ENCODE measurements at regions not wholly inside any gene's neighbourhood (a gene's known extent, or its start where the extent isn't known, plus 50 kb on each side); places are given as distances from the start of the nearest gene placed in this dataset.

DNA sequence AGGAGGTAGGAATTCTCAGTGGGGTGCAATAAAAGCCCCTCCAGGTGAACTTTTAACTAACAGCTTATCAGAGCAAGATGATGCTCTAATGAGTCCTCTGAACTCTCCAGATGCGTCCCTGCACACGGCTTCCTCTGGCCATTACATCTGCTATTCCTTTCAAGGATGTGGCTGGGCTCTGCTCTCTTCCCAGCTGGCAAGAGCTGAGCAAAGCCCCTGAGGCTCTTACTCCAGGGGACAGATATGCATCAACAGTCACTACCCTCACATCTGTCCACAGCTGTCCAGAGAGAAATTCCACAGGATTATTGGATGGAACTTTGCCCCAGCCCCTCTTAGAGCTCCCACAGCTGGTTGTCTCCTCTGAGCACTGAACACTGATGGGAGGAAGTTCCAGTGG, 267.8 kb downstream of the C1orf94 start:
- TF ChIP-seq, protein P1, sequence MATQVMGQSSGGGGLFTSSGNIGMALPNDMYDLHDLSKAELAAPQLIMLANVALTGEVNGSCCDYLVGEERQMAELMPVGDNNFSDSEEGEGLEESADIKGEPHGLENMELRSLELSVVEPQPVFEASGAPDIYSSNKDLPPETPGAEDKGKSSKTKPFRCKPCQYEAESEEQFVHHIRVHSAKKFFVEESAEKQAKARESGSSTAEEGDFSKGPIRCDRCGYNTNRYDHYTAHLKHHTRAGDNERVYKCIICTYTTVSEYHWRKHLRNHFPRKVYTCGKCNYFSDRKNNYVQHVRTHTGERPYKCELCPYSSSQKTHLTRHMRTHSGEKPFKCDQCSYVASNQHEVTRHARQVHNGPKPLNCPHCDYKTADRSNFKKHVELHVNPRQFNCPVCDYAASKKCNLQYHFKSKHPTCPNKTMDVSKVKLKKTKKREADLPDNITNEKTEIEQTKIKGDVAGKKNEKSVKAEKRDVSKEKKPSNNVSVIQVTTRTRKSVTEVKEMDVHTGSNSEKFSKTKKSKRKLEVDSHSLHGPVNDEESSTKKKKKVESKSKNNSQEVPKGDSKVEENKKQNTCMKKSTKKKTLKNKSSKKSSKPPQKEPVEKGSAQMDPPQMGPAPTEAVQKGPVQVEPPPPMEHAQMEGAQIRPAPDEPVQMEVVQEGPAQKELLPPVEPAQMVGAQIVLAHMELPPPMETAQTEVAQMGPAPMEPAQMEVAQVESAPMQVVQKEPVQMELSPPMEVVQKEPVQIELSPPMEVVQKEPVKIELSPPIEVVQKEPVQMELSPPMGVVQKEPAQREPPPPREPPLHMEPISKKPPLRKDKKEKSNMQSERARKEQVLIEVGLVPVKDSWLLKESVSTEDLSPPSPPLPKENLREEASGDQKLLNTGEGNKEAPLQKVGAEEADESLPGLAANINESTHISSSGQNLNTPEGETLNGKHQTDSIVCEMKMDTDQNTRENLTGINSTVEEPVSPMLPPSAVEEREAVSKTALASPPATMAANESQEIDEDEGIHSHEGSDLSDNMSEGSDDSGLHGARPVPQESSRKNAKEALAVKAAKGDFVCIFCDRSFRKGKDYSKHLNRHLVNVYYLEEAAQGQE (IDR thresholded peaks at IDR 0.05; ENCODE audit: insufficient read depth in 1 of 2, low read depth in 2 of 2, low read length in 2 of 2): no peak
- TF ChIP-seq SIN3A (IDR thresholded peaks at IDR 0.05; ENCODE audit: borderline replicate concordance, insufficient read depth, low read length): no peak

Measured in PFSK-1 (cell line).